OCI-LY1 (cell line): ENCODE measurements at regions not wholly inside any gene's neighbourhood (a gene's known extent, or its start where the extent isn't known, plus 50 kb on each side); places are given as distances from the start of the nearest gene placed in this dataset.

Experiments
- H2AFZ ChIP-seq: fragments of 200-600 bp; sonication (generic), shearing (Covaris generic); 2 replicates; pipeline ENCODE4 v1.6.0; 2014; ENCODE audit warnings: antibody characterized with exemption, mild to moderate bottlenecking, low read length
- H3F3A ChIP-seq: fragments of 200-600 bp; sonication (generic), shearing (Covaris generic); 2 replicates; pipeline ENCODE4 v1.6.0; 2014; ENCODE audit warnings: mild to moderate bottlenecking, antibody characterized with exemption, low read length, moderate library complexity; ENCODE audit not compliant: insufficient read depth
- H3K27ac ChIP-seq: fragments of 200-600 bp; sonication (generic); 2 replicates; pipeline ENCODE4 v1.5.1; 2014; ENCODE audit warnings: low read length, mixed run types, mild to moderate bottlenecking, low read depth; ENCODE audit not compliant: poor library complexity, severe bottlenecking
- H3K27me3 ChIP-seq: fragments of 200-600 bp; sonication (generic); 2 replicates; pipeline ENCODE4 v1.6.0; 2014; ENCODE audit warnings: antibody characterized with exemption, mild to moderate bottlenecking, low read length, moderate library complexity; ENCODE audit not compliant: insufficient read depth
- H3K36me3 ChIP-seq: fragments of 200-600 bp; sonication (generic); 2 replicates; pipeline ENCODE4 v1.6.1; 2014; ENCODE audit warnings: mild to moderate bottlenecking, antibody characterized with exemption, low read length, moderate library complexity, mixed read lengths; ENCODE audit not compliant: insufficient read depth
- H3K4me1 ChIP-seq: fragments of 200-600 bp; sonication (generic); 2 replicates; pipeline ENCODE4 v1.5.1; 2014; ENCODE audit warnings: mild to moderate bottlenecking, low read length, moderate library complexity; ENCODE audit not compliant: insufficient read depth, severe bottlenecking
- H3K4me2 ChIP-seq: fragments of 200-600 bp; sonication (generic), shearing (Covaris generic); 2 replicates; pipeline ENCODE4 v1.6.1; 2014; ENCODE audit warnings: low read length
- H3K4me3 ChIP-seq: fragments of 200-600 bp; sonication (generic); 2 replicates; pipeline ENCODE4 v1.5.1; 2014; ENCODE audit warnings: low read length, low read depth, mild to moderate bottlenecking, mixed read lengths; ENCODE audit not compliant: poor library complexity, severe bottlenecking
- H3K79me2 ChIP-seq: fragments of 200-600 bp; shearing (Covaris generic); 2 replicates; pipeline ENCODE4 v1.6.1; 2016; ENCODE audit warnings: mixed run types, low read length, mixed read lengths; ENCODE audit not compliant: insufficient read depth
- H3K9ac ChIP-seq: fragments of 200-600 bp; sonication (generic), shearing (Covaris generic); 2 replicates; pipeline ENCODE4 v1.6.1; 2014; ENCODE audit warnings: mild to moderate bottlenecking, low read length, mixed read lengths
- H3K9me2 ChIP-seq: fragments of 200-600 bp; sonication (generic), shearing (Covaris generic); 2 replicates; pipeline ENCODE4 v1.6.1; 2014; ENCODE audit warnings: low read depth, mild to moderate bottlenecking, low read length, mixed read lengths
- H3K9me3 ChIP-seq: fragments of 200-600 bp; shearing (Covaris generic); 2 replicates; pipeline ENCODE4 v1.6.1; 2014; ENCODE audit warnings: low read length, mixed read lengths
- H4K20me1 ChIP-seq: fragments of 200-600 bp; sonication (generic), shearing (Covaris generic); 2 replicates; pipeline ENCODE4 v1.6.0; 2016; ENCODE audit warnings: mild to moderate bottlenecking, low read length; ENCODE audit not compliant: insufficient read depth
- CTCF ChIP-seq: fragments of 200-600 bp; sonication (generic), shearing (Covaris generic); IDR thresholded peaks from 2 replicates; pipeline ENCODE4 v1.5.1; 2017; ENCODE audit warnings: mild to moderate bottlenecking, antibody characterized with exemption, low read length, moderate library complexity, mixed read lengths
- EZH2 ChIP-seq: fragments of 200-600 bp; sonication (generic), shearing (Covaris generic); IDR thresholded peaks from 2 replicates; pipeline ENCODE4 v1.8.0; 2017; ENCODE audit warnings: borderline replicate concordance, mixed run types, mild to moderate bottlenecking, antibody characterized with exemption, low read length, moderate library complexity, mixed read lengths

GRCh38 chr2:129751409-129751808, 228.1 kb upstream of the RAB6C start:
- no peak for TF ChIP-seq CTCF
- Histone ChIP-seq H3K9ac (no peak overlapping the region), H3K9me2 (no peaks in the 10 kb centered on the region), H3K27ac (no peak overlapping the region), H3F3A (no peaks in the 10 kb centered on the region), H4K20me1 (no peaks in the 10 kb centered on the region), H3K4me1 (no peaks in the 10 kb centered on the region), H3K4me3 (no peak overlapping the region), H2AFZ (no peak overlapping the region), H3K27me3 (no peaks in the 10 kb centered on the region), H3K36me3 (no peaks in the 10 kb centered on the region), H3K4me2 (no peak overlapping the region), H3K79me2 (no peaks in the 10 kb centered on the region), H3K9me3 (no peaks in the 10 kb centered on the region)

GRCh38 chr2:129752176-129752575, 227.3 kb upstream of the RAB6C start:
- no peak overlapping the region for H3K27ac ChIP-seq
- H3K4me1 ChIP-seq = no peaks in the 10 kb centered on the region

GRCh38 chr2:129752686-129753085, 226.8 kb upstream of the RAB6C start:
- H3K4me3 ChIP-seq = no peak overlapping the region
- no peak overlapping the region for H2AFZ ChIP-seq
- H4K20me1 ChIP-seq = no peaks in the 10 kb centered on the region
- no peaks in the 10 kb centered on the region for H3K36me3 ChIP-seq
- H3K27ac ChIP-seq = no peak overlapping the region
- no peak overlapping the region for H3K4me2 ChIP-seq
- H3F3A ChIP-seq = no peaks in the 10 kb centered on the region
- TF ChIP-seq CTCF (no peak), EZH2 (no peak)
- no peaks in the 10 kb centered on the region for H3K79me2 ChIP-seq
- no peaks in the 10 kb centered on the region for H3K9me3 ChIP-seq
- H3K27me3 ChIP-seq = no peaks in the 10 kb centered on the region
- no peaks in the 10 kb centered on the region for H3K4me1 ChIP-seq
- no peak overlapping the region for H3K9ac ChIP-seq
- H3K9me2 ChIP-seq = no peaks in the 10 kb centered on the region

More at GRCh38 chr2:129752176-129752575, 227.3 kb upstream of the RAB6C start:
- Histone ChIP-seq H3K9me2 (no peaks in the 10 kb centered on the region), H3K9ac (no peak overlapping the region), H2AFZ (no peak overlapping the region), H3K79me2 (no peaks in the 10 kb centered on the region), H3K4me3 (no peak overlapping the region), H3K27me3 (no peaks in the 10 kb centered on the region), H3F3A (no peaks in the 10 kb centered on the region), H3K36me3 (no peaks in the 10 kb centered on the region), H3K4me2 (no peak overlapping the region), H3K9me3 (no peaks in the 10 kb centered on the region), H4K20me1 (no peaks in the 10 kb centered on the region)
- no peak for TF ChIP-seq EZH2
- TF ChIP-seq CTCF = no peak
